HCT116 (cell line): ENCODE measurements at regions not wholly inside any gene's neighbourhood (a gene's known extent, or its start where the extent isn't known, plus 50 kb on each side); places are given as distances from the start of the nearest gene placed in this dataset.

Experiments used
- ATAC-seq: fragments of 200-7000 bp; cut with Tn5 transposase; 2 replicates; pipeline ENCODE4 v1.9.1; 2020; ENCODE audit warnings: mild to moderate bottlenecking, moderate library complexity
- BruUV-seq: library from RNA; stranded (reverse); fragments of 400-500 nt; replicated peaks from 2 replicates; lab custom pipeline; 2021; lab: Mats Ljungman, UMichigan
- CTCF ChIA-PET: fragments of 300-600 bp; sonication (Branson Sonifier 250); formaldehyde crosslinking; loops from one replicate; lab custom pipeline; 2021; ENCODE audit warnings: antibody characterized with exemption; lab: Charles Lee
- POLR2A ChIA-PET: fragments of 300-600, 350-600 bp; sonication (Branson Sonifier 250); formaldehyde crosslinking; loops from one replicate; lab custom pipeline; 2021; ENCODE audit warnings: antibody characterized with exemption; lab: Charles Lee
- RAD21 ChIA-PET, 2 experiments: fragments of 300-600 bp; sonication (Branson Sonifier 250); formaldehyde crosslinking; loops; one replicate each; lab custom pipeline; 2023; ENCODE audit warnings: low total read pairs in 2 of 2; ENCODE audit not compliant: uncharacterized antibody in 2 of 2, unreplicated experiment in 2 of 2, low non-redundant PET in 1 of 2; lab: Charles Lee
- DNase-seq: peaks from one replicate; pipeline ENCODE4 v3.0.0-alpha.2; 2010; ENCODE audit warnings: low read depth, low spot score
- H2AFZ ChIP-seq: fragments of 200-600 bp; shearing (Covaris generic), sonication (generic); 2 replicates; pipeline ENCODE4 v1.6.1; 2017; ENCODE audit warnings: low read depth, mixed run types, mixed read lengths, antibody characterized with exemption, low read length; ENCODE audit not compliant: poor library complexity, severe bottlenecking
- H3K27ac ChIP-seq: 2 replicates; pipeline ENCODE4 v1.5.1; 2012; ENCODE audit warnings: low read depth, low read length
- H3K27me3 ChIP-seq: fragments of 200-600 bp; sonication (generic); 2 replicates; pipeline ENCODE4 v1.6.1; 2016; ENCODE audit warnings: mixed run types, low read length, mixed read lengths; ENCODE audit not compliant: insufficient read depth
- H3K36me3 ChIP-seq, 2 experiments: fragments of 200-500 bp in 1 of 2; fragments of 200-600 bp in 1 of 2; sonication (Bioruptor generic) in 1 of 2; sonication (generic) in 1 of 2; 2 replicates each; pipeline versions ENCODE4 v1.5.1 to v1.6.1; 2014 to 2016; ENCODE audit warnings: low read length in 2 of 2, inconsistent platforms in 1 of 2, mixed read lengths in 1 of 2, mixed run types in 1 of 2; ENCODE audit not compliant: insufficient read depth in 2 of 2, control insufficient read depth in 1 of 2
- H3K4me1 ChIP-seq, 2 experiments: fragments of 200-600 bp in 1 of 2; sonication (generic) in 1 of 2; 2 replicates each; pipeline versions ENCODE4 v1.5.1 to v1.6.1; 2012 to 2017; ENCODE audit warnings: low read length in 2 of 2, inconsistent platforms in 1 of 2, mild to moderate bottlenecking in 1 of 2, mixed read lengths in 1 of 2, mixed run types in 1 of 2, moderate library complexity in 1 of 2; ENCODE audit not compliant: insufficient read depth in 2 of 2, control insufficient read depth in 1 of 2
- H3K4me2 ChIP-seq: fragments of 200-600 bp; sonication (generic); 2 replicates; pipeline ENCODE4 v1.6.1; 2017; ENCODE audit warnings: mixed run types, low read length, mixed read lengths
- H3K4me3 ChIP-seq, 2 experiments: fragments of 200-600 bp in 1 of 2; sonication (generic) in 1 of 2; replicated peaks in 1 of 2; 2 replicates each; pipeline ENCODE4 v1.5.1; 2011 to 2016; ENCODE audit warnings: low read length in 2 of 2, control low read depth in 1 of 2, low read depth in 1 of 2, mild to moderate bottlenecking in 1 of 2, mixed read lengths in 1 of 2, mixed run types in 1 of 2
- H3K79me2 ChIP-seq: fragments of 200-600 bp; sonication (generic); 2 replicates; pipeline ENCODE4 v1.6.1; 2017; ENCODE audit warnings: mild to moderate bottlenecking, mixed run types, low read length, moderate library complexity, mixed read lengths; ENCODE audit not compliant: insufficient read depth
- H3K9ac ChIP-seq: fragments of 200-600 bp; sonication (generic); 2 replicates; pipeline ENCODE4 v1.6.1; 2016; ENCODE audit warnings: low read length, mixed read lengths
- H3K9me2 ChIP-seq: fragments of 200-600 bp; sonication (generic), shearing (Covaris generic); 2 replicates; pipeline ENCODE4 v1.6.1; 2017; ENCODE audit warnings: mixed run types, mild to moderate bottlenecking, moderate library complexity; ENCODE audit not compliant: insufficient read depth
- H3K9me3 ChIP-seq, 2 experiments: fragments of 200-500 bp in 1 of 2; fragments of 200-600 bp in 1 of 2; sonication (Bioruptor generic) in 1 of 2; sonication (generic) in 1 of 2; 2 replicates each; pipeline ENCODE4 v1.6.1; 2014 to 2017; ENCODE audit warnings: low read length in 2 of 2, mixed read lengths in 2 of 2, inconsistent platforms in 1 of 2, low read depth in 1 of 2, mild to moderate bottlenecking in 1 of 2, mixed run types in 1 of 2, moderate library complexity in 1 of 2; ENCODE audit not compliant: control insufficient read depth in 1 of 2, insufficient read depth in 1 of 2
- H4K20me1 ChIP-seq: fragments of 200-600 bp; sonication (generic), shearing (Covaris generic); 2 replicates; pipeline ENCODE4 v1.6.1; 2017; ENCODE audit warnings: mixed run types, mild to moderate bottlenecking, moderate library complexity; ENCODE audit not compliant: insufficient read depth
- JUND ChIP-seq: IDR thresholded peaks from 2 replicates; pipeline ENCODE4 v1.6.1; 2012
- SP1 ChIP-seq: IDR thresholded peaks from 2 replicates; pipeline ENCODE4 v1.6.1; 2012; ENCODE audit warnings: low read depth
- SRF ChIP-seq: IDR thresholded peaks from 2 replicates; pipeline ENCODE4 v1.6.1; 2012; ENCODE audit warnings: low read depth
- ZFX ChIP-seq: fragments of 450-650 bp; IDR thresholded peaks from 2 replicates; pipeline ENCODE4 v1.6.1; 2017
- intact Hi-C: fragments of 100-400 bp; cut with micrococcal nuclease; formaldehyde crosslinking; loops from 2 replicates; pipeline ENCODE4 v1.10.0; 2022
- TF ChIP-seq, protein P1 (sequence below), 3 experiments: fragments of 200-600 bp in 1 of 3; sonication (generic) in 1 of 3; IDR thresholded peaks in 2 of 3; conservative IDR thresholded peaks in 1 of 3; 2 replicates each; pipeline ENCODE4 v1.5.1; 2012 to 2017; ENCODE audit warnings: low read depth in 2 of 3, low read length in 2 of 3, antibody characterized with exemption in 1 of 3, borderline replicate concordance in 1 of 3, control low read depth in 1 of 3, mild to moderate bottlenecking in 1 of 3, mixed read lengths in 1 of 3, mixed run types in 1 of 3, moderate library complexity in 1 of 3; ENCODE audit not compliant: insufficient read depth in 1 of 3
- TF ChIP-seq, protein P2 (sequence below): IDR thresholded peaks from 2 replicates; pipeline ENCODE4 v1.6.1; 2011; ENCODE audit warnings: mild to moderate bottlenecking, low read length, moderate library complexity; ENCODE audit not compliant: insufficient replicate concordance; ENCODE audit errors: extremely low read depth

DNA sequence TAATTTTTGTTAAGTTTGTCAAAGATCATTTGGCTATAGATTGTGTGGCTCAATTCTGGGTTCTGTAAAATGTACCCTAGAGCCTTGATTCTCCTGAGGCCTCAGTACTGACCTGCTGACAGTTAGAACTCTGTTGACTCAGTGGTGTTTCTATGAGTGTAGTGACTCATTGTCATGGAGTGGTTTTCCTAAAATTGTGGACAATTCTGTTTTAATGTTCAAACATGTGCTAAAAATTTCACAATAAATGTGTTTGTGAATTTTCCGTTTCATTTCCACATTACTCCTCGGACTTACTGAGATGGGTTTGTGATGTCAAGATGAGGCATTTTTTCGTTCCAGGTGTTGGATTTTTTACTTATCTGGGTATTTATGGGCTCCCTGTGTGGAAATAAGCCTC lies 695.9 kb downstream of the TMEM121 start:
- H3K4me3 ChIP-seq = no peak overlapping the region
- no peaks in the 10 kb centered on the region for H3K79me2 ChIP-seq
- H3K9ac ChIP-seq = no peak overlapping the region
- no peak overlapping the region for H2AFZ ChIP-seq
- no peaks in the 10 kb centered on the region for H4K20me1 ChIP-seq
- H3K36me3 ChIP-seq = no peaks in the 10 kb centered on the region
- no peaks in the 10 kb centered on the region for H3K4me1 ChIP-seq
- intact Hi-C loops = no loop called here
- H3K4me2 ChIP-seq = no peak overlapping the region
- ChIA-PET RAD21 (no interaction called here), POLR2A (no interaction called here), CTCF (no interaction called here)
- ATAC-seq = no peak
- H3K9me2 ChIP-seq = no peaks in the 10 kb centered on the region
- no TSS peak for BruUV-seq
- no peak for DNase-seq
- H3K9me3 ChIP-seq = peaks cover 0 to 4% of the 10 kb centered on the region in 2 experiments; a peak in 1 of 4 replicates
- TF ChIP-seq ZFX (no peak), SP1 (no peak)
- H3K27ac ChIP-seq = no peak overlapping the region
- no peaks in the 10 kb centered on the region for H3K27me3 ChIP-seq

DNA sequence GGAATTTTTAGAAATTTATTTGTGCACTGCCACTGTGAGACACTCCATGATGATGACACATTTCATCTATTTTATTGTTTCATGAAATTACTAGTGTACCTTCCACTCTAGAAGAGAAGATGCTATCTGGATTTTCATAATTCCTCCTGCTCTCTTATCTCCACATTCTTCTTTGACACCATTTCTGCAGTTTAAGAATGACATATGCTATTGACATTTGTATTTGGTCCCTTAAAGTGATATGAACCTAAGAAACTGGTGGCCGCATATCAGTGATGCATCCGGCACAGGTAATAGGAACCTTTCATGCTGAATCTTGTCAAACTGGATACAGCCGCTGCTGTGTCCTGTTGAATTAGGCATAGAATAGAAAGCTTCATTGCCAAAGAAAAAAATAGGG lies 696.3 kb downstream of the TMEM121 start:
- POLR2A ChIA-PET = no interaction called here
- TF ChIP-seq JUND (no peak), SRF (no peak), ZFX (no peak)
- TF ChIP-seq, protein P1, sequence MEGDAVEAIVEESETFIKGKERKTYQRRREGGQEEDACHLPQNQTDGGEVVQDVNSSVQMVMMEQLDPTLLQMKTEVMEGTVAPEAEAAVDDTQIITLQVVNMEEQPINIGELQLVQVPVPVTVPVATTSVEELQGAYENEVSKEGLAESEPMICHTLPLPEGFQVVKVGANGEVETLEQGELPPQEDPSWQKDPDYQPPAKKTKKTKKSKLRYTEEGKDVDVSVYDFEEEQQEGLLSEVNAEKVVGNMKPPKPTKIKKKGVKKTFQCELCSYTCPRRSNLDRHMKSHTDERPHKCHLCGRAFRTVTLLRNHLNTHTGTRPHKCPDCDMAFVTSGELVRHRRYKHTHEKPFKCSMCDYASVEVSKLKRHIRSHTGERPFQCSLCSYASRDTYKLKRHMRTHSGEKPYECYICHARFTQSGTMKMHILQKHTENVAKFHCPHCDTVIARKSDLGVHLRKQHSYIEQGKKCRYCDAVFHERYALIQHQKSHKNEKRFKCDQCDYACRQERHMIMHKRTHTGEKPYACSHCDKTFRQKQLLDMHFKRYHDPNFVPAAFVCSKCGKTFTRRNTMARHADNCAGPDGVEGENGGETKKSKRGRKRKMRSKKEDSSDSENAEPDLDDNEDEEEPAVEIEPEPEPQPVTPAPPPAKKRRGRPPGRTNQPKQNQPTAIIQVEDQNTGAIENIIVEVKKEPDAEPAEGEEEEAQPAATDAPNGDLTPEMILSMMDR (IDR thresholded peaks at IDR 0.05 in 2 of 3, conservative IDR thresholded peaks at IDR 0.05 in 1 of 3; ENCODE audit: borderline replicate concordance in 1 of 3, insufficient read depth in 1 of 3, low read depth in 2 of 3, low read length in 2 of 3) = no peak
- TF ChIP-seq, protein P2, sequence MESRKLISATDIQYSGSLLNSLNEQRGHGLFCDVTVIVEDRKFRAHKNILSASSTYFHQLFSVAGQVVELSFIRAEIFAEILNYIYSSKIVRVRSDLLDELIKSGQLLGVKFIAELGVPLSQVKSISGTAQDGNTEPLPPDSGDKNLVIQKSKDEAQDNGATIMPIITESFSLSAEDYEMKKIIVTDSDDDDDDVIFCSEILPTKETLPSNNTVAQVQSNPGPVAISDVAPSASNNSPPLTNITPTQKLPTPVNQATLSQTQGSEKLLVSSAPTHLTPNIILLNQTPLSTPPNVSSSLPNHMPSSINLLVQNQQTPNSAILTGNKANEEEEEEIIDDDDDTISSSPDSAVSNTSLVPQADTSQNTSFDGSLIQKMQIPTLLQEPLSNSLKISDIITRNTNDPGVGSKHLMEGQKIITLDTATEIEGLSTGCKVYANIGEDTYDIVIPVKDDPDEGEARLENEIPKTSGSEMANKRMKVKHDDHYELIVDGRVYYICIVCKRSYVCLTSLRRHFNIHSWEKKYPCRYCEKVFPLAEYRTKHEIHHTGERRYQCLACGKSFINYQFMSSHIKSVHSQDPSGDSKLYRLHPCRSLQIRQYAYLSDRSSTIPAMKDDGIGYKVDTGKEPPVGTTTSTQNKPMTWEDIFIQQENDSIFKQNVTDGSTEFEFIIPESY = no peak

More for the DNA sequence above, 696.3 kb downstream of the TMEM121 start:
- no peak for DNase-seq
- Histone ChIP-seq H3K27me3 (no peaks in the 10 kb centered on the region), H3K27ac (no peak overlapping the region), H3K4me3 (no peak overlapping the region), H2AFZ (no peak overlapping the region), H3K79me2 (no peaks in the 10 kb centered on the region), H3K4me2 (no peak overlapping the region), H4K20me1 (no peaks in the 10 kb centered on the region), H3K9me2 (no peaks in the 10 kb centered on the region), H3K4me1 (no peaks in the 10 kb centered on the region), H3K9ac (no peak overlapping the region), H3K36me3 (no peaks in the 10 kb centered on the region), H3K9me3 (peaks cover 0 to 5% of the 10 kb centered on the region in 2 experiments; a peak in 2 of 4 replicates)
- intact Hi-C loops = no loop called here
- no peak for ATAC-seq
- ChIA-PET CTCF (no interaction called here), RAD21 (no interaction called here)
- no TSS peak for BruUV-seq
